ENCODE measurements at regions not wholly inside any gene's neighbourhood (a gene's known extent, or its start where the extent isn't known, plus 50 kb on each side); places are given as distances from the start of the nearest gene placed in this dataset.
"Not testable (repeated sequence)": the region's sequence is repeated elsewhere in the genome, so short reads cannot be mapped to it uniquely, and the experiment has no call there.

DNA sequence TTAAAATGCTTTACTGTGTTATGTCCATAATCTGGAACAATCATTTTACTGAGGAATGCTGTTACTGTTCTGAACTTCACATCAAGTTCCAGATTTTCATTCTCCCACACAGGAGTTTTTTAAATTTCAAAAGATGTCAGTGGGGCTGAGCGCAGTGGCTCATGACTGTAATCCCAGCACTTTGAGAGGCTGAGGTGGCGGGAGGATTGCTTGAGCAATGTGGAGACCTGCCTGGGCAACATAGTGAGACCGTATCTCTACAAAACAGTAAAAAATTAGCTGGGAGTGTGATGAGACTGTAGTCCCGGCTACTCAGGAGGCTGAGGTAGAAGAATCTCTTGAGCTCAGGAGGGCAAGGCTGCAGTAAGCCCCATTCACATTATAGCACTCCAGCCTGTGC lies 177.9 kb upstream of the GOLGA6L22 start:
- not testable (repeated sequence) for TF ChIP-seq ELF4, FOXA1, SP1 (IDR thresholded peaks at IDR 0.05)
- TF ChIP-seq, protein P1, sequence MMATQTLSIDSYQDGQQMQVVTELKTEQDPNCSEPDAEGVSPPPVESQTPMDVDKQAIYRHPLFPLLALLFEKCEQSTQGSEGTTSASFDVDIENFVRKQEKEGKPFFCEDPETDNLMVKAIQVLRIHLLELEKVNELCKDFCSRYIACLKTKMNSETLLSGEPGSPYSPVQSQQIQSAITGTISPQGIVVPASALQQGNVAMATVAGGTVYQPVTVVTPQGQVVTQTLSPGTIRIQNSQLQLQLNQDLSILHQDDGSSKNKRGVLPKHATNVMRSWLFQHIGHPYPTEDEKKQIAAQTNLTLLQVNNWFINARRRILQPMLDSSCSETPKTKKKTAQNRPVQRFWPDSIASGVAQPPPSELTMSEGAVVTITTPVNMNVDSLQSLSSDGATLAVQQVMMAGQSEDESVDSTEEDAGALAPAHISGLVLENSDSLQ (IDR thresholded peaks at IDR 0.05): not testable (repeated sequence)

All from HEK293T (cell line).